Fibroblast of skin of abdomen (primary cell): ENCODE measurements at regions not wholly inside any gene's neighbourhood (a gene's known extent, or its start where the extent isn't known, plus 50 kb on each side); places are given as distances from the start of the nearest gene placed in this dataset.
"Not testable (repeated sequence)": the region's sequence is repeated elsewhere in the genome, so short reads cannot be mapped to it uniquely, and the experiment has no call there.

Experiments used
- DNase-seq: peaks from one replicate; pipeline ENCODE4 v3.0.0-alpha.2; 2013

- no peak for DNase-seq
Observed at GRCh38 chrX:52261125-52261462, 76.4 kb downstream of the MAGED4 start.

DNA sequence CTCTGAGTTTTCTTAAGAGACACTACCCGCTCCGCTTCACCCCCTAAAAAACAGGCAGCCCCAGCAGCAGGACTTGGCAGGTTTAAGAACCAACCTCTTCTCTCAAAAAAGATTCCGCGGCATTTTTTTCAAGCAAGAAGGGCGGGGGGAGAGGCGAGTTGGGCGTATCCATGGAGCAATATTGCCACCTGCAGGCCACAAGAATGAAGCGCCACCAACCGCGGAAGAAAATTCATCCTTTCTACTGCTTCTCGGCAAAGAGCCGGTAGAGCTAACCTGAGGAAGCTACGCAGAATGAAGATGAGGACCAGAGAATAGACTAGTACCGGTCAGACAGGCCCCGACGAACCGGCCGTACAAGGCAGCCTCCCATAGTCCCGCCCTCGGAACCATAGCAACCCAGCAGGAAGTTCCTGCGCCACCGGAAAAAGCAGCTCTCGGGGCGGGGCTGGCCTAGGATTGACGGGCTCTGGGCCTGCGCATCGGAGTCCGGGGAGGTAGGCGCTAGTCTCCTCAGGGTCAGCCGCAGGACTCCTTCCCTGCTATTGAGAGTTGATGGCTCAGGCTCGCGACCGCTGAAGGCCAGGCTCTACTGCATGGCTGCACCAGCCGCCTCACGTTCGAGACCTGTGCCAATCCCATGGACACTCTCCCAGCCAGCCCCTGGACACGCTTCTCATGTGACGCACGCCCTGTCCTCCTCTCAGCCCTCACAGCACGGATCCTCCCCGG is 76.9 kb downstream of the MAGED4 start:
- peak; percentile 88 for DNase-seq

- peak; percentile 1 for DNase-seq
Observed at GRCh38 chrX:52262195-52262546, 77.5 kb downstream of the MAGED4 start.

DNA sequence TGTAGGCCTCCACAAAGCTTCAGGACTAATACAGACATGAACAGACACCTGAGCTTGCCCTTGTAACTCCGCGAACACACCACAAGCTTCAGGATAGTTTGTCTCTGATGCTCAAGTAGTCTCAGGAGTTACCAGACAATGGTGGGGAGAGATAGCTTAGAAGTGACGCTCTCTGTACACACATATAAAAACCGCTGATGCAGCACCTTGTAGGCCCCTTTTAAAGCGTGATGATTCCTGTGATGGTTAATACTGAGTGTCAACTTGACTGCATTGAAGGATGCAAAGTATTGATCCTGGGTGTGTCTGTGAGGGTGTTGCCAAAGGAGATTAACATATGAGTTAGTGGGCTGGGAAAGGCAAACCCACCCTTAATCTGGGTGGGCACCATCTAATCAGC is 78.7 kb downstream of the MAGED4 start:
- DNase-seq = no peak

DNA sequence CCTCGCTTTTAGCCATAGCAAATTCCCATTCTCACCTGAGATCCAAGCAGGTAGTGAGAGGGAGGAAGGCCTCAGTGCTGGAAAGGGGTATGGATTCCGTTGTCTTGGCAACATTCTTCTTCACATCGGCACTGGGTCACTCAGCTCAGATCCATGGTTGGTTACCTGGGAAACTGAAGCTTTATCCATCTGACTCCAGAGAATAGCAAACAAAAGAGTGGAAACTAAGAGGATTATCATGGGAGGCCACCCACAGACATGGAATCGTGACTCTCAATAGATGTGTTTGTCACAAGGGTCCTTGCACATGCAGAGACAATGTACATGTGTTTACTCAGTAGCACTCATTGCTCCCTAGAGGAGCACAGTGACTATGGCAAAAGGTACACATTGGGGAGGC is 81.0 kb downstream of the MAGED4 start:
- DNase-seq = no peak

DNA sequence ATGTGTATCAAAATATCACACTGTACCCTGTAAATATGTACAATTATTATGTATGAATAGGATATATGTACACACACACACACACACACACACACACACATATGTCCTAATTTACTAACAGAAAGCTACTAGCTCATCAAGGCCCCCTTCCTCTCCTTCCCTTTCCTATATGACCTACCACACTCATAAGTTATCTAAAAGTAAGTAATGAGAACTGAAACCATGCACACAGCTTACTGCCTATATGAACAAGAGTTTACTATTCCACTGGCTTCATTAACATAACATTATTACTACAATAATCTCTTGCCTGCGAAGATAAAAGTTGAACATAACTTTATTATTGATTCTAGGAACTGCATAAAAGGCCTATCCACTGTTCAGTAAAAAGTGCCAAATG is 83.8 kb downstream of the MAGED4 start:
- not testable (repeated sequence) for DNase-seq

DNA sequence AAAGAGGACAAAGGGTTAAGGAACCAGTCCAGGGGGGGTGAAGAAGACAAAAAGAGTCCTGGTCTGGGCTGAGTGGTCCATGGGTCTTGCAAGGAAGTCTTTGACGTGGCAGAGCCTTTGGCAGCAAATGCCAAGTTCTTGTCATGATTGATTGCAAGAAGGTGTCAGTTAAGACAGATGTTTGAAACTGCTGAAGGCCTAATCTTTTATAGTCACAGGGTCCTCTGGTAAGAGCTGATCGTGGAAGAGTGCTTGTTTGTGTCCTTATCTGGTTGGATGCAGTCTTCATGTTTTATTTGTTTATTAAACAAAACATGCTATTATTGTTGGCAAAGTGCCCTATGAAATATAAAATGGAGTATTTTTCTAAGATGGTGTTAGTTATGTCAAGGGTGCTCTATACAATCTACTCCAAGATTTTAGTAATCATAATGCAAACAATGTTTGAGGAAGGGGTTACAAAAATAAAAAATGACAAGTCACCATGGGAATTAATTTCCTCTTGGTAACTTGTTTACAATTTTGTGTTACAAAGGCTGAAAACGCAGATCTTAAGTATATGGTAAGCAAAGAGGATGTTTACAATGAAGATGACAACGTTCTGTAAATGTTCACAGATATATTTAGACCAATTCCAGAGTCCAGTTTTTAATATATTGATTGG is 85.9 kb downstream of the MAGED4 start:
- no peak for DNase-seq

DNA sequence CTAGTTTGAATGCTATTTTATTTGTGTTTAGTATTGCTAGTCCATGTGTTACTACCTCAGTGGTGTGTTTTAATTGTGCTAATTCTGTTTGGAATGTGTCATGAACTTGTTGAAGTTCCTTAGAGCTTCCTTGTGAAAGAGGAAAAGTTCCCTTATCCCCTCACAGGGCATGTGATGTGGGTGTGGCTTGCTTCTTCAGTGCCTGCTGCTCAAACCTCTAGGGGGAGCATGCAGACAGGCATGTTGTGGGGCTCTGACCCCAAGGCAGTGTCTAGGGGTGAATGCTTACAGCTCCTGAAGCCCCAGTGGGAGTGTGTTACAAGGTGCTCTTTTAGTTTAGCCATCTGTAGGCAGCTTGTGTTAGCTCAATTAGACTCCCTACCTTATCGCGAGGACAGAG is 86.5 kb downstream of the MAGED4 start:
- peak; percentile 5 for DNase-seq

DNA sequence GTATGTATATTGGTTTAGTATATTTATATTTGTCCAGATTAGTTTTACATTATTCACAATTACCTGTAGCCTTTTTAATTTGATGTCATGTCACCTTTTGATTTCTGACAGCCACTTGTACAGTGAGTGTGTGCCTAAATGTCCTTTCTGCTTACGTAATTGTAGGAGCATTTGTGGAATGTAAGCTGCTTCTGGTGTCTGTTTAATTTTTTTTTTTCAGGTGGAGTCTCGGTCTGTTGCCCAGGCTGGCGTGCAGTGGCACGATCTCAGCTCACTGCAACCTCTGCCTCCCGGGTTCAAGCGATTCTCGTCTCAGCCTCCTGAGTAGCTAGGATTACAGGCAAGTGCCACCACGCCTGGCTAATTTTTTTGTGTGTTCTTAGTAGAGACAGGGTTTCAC is 91.2 kb upstream of the XAGE2 start:
- DNase-seq = no peak

DNA sequence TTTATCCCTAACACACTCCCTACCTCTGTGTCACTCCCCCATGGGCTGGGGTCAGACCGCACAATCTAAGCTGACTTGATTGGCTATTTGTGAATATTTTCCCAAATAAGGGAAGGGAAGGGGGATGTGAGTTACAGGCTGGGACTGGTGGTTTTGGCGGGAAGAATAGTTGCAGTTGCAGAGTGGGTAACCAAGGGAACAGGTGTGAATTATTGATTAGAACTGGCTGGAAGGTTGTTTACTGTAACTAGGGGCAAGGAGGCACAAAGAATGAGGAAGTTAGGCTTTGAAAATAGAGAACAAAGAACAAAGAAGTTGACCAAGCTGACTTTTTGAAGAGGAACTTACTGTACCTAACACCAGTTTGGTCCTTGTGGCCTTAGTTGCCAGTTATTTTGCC is 88.0 kb upstream of the XAGE2 start:
- DNase-seq = no peak

GRCh38 chrX:52284865-52285264 is 84.0 kb upstream of the XAGE2 start:
- DNase-seq = no peak

GRCh38 chrX:52298968-52299367 is 69.9 kb upstream of the XAGE2 start:
- not testable (repeated sequence) for DNase-seq

GRCh38 chrX:52308532-52308931 is 60.3 kb upstream of the XAGE2 start:
- DNase-seq = not testable (repeated sequence)
